GM12878 (cell line): ENCODE measurements at regions not wholly inside any gene's neighbourhood (a gene's known extent, or its start where the extent isn't known, plus 50 kb on each side); places are given as distances from the start of the nearest gene placed in this dataset.

Experiments used
- CBX5 ChIP-seq: sonication (generic); IDR thresholded peaks from 2 replicates; pipeline ENCODE4 v1.6.1; 2016; ENCODE audit warnings: low read depth, moderate library complexity, mild to moderate bottlenecking, inconsistent platforms
- CHD2 ChIP-seq: IDR thresholded peaks from 2 replicates; pipeline ENCODE4 v1.6.1; 2011; ENCODE audit warnings: low read depth, low read length, improper control_type of control experiment, borderline replicate concordance
- EP300 ChIP-seq, 2 experiments: fragments of 150-350 bp in 1 of 2; IDR thresholded peaks; 2 replicates each; pipeline ENCODE4 v1.6.1; 2011 to 2012; ENCODE audit warnings: low read depth in 2 of 2, low read length in 2 of 2, borderline replicate concordance in 1 of 2, improper control_type of control experiment in 1 of 2, inconsistent platforms in 1 of 2; ENCODE audit not compliant: control insufficient read depth in 1 of 2
- FOXM1 ChIP-seq: IDR thresholded peaks from 2 replicates; pipeline ENCODE4 v1.6.1; 2012; ENCODE audit warnings: low read depth, mild to moderate bottlenecking, inconsistent platforms, low read length, moderate library complexity
- SP1 ChIP-seq: IDR thresholded peaks from one replicate; pipeline ENCODE4 v1.6.1; 2011; ENCODE audit warnings: low read depth, low read length
- TARDBP ChIP-seq: IDR thresholded peaks from 2 replicates; pipeline ENCODE4 v1.6.1; 2016; ENCODE audit warnings: borderline replicate concordance
- ZNF274 ChIP-seq: IDR thresholded peaks from one replicate; pipeline ENCODE4 v1.8.0; 2011; ENCODE audit not compliant: insufficient read length, insufficient read depth
- TF ChIP-seq, protein P1 (sequence below), 3 experiments: IDR thresholded peaks in 2 of 3; conservative IDR thresholded peaks in 1 of 3; 2 replicates each; pipeline ENCODE4 v1.5.1; 2011; ENCODE audit warnings: low read depth in 3 of 3, low read length in 3 of 3, mild to moderate bottlenecking in 3 of 3, control low read depth in 2 of 3, moderate library complexity in 2 of 3, inconsistent platforms in 1 of 3, mixed read lengths in 1 of 3; ENCODE audit not compliant: control insufficient read depth in 2 of 3, insufficient read depth in 1 of 3; ENCODE audit errors: extremely low read depth in 1 of 3
- TF ChIP-seq, protein P2 (sequence below): IDR thresholded peaks from 2 replicates; pipeline ENCODE4 v1.6.1; 2012; ENCODE audit warnings: low read depth, low read length, improper control_type of control experiment
- TF ChIP-seq, protein P3 (sequence below): fragments of 450-650 bp; IDR thresholded peaks from 2 replicates; pipeline ENCODE4 v1.6.1; 2017; ENCODE audit warnings: mild to moderate bottlenecking

DNA sequence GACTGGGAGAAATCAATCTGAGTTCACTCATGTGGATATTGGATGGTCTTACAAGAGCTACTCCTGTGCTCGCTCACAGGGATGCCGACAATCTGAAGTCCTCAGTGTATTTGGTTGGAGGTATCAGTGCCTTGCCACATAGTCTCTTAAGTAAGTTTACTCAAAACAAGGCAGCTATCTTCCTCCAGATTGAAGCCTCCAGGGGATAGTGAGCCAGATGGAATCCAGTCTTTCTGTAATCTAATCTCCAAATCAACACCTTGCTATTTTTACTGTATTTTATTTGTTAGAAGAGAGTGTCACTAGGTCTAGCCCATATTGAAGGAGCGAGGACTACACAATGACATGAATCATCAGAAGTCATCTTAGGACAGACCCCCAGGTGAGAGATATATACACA, 456.6 kb upstream of the POT1 start:
- TF ChIP-seq, protein P1, sequence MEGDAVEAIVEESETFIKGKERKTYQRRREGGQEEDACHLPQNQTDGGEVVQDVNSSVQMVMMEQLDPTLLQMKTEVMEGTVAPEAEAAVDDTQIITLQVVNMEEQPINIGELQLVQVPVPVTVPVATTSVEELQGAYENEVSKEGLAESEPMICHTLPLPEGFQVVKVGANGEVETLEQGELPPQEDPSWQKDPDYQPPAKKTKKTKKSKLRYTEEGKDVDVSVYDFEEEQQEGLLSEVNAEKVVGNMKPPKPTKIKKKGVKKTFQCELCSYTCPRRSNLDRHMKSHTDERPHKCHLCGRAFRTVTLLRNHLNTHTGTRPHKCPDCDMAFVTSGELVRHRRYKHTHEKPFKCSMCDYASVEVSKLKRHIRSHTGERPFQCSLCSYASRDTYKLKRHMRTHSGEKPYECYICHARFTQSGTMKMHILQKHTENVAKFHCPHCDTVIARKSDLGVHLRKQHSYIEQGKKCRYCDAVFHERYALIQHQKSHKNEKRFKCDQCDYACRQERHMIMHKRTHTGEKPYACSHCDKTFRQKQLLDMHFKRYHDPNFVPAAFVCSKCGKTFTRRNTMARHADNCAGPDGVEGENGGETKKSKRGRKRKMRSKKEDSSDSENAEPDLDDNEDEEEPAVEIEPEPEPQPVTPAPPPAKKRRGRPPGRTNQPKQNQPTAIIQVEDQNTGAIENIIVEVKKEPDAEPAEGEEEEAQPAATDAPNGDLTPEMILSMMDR (IDR thresholded peaks at IDR 0.05 in 2 of 3, conservative IDR thresholded peaks at IDR 0.05 in 1 of 3; ENCODE audit: control insufficient read depth in 2 of 3, extremely low read depth in 1 of 3, insufficient read depth in 1 of 3, low read depth in 3 of 3, low read length in 3 of 3) = no peak
- TF ChIP-seq SP1 (no peak), CHD2 (no peak), EP300 (IDR thresholded peaks at IDR 0.05; ENCODE audit: borderline replicate concordance in 1 of 2, control insufficient read depth in 1 of 2, low read depth in 2 of 2, low read length in 2 of 2) (no peak), CBX5 (no peak), ZNF274 (no peak), TARDBP (no peak), FOXM1 (no peak)
- TF ChIP-seq, protein P2, sequence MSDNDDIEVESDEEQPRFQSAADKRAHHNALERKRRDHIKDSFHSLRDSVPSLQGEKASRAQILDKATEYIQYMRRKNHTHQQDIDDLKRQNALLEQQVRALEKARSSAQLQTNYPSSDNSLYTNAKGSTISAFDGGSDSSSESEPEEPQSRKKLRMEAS = no peak
- TF ChIP-seq, protein P3, sequence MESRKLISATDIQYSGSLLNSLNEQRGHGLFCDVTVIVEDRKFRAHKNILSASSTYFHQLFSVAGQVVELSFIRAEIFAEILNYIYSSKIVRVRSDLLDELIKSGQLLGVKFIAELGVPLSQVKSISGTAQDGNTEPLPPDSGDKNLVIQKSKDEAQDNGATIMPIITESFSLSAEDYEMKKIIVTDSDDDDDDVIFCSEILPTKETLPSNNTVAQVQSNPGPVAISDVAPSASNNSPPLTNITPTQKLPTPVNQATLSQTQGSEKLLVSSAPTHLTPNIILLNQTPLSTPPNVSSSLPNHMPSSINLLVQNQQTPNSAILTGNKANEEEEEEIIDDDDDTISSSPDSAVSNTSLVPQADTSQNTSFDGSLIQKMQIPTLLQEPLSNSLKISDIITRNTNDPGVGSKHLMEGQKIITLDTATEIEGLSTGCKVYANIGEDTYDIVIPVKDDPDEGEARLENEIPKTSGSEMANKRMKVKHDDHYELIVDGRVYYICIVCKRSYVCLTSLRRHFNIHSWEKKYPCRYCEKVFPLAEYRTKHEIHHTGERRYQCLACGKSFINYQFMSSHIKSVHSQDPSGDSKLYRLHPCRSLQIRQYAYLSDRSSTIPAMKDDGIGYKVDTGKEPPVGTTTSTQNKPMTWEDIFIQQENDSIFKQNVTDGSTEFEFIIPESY = no peak
